Nephron progenitor cell (in vitro differentiated cells): ENCODE measurements at regions not wholly inside any gene's neighbourhood (a gene's known extent, or its start where the extent isn't known, plus 50 kb on each side); places are given as distances from the start of the nearest gene placed in this dataset.

Experiments used
- DNase-seq: peaks from one replicate; pipeline ENCODE4 v3.0.0; 2021
- H3K27ac Mint-ChIP-seq: 2 replicates; pipeline ENCODE4 v1.8.0; 2021; ENCODE audit warnings: mild to moderate bottlenecking, moderate library complexity, mixed read lengths
- H3K27me3 Mint-ChIP-seq: 2 replicates; pipeline ENCODE4 v1.8.0; 2021; ENCODE audit warnings: mild to moderate bottlenecking, low read depth, mixed read lengths; ENCODE audit not compliant: poor library complexity
- H3K36me3 Mint-ChIP-seq: 2 replicates; pipeline ENCODE4 v1.8.0; 2021; ENCODE audit warnings: low read depth, mixed read lengths
- H3K4me1 Mint-ChIP-seq: 2 replicates; pipeline ENCODE4 v1.8.0; 2021; ENCODE audit warnings: mixed read lengths
- H3K4me3 Mint-ChIP-seq: 2 replicates; pipeline ENCODE4 v1.8.0; 2021; ENCODE audit warnings: mild to moderate bottlenecking, moderate library complexity, mixed read lengths
- H3K9me3 Mint-ChIP-seq: 2 replicates; pipeline ENCODE4 v1.8.0; 2021; ENCODE audit warnings: mild to moderate bottlenecking, moderate library complexity, mixed read lengths
- TF ChIP-seq, protein P1 (sequence below): fragments of 200-600 bp; sonication (generic); IDR thresholded peaks from 2 replicates; pipeline ENCODE4 v1.5.0; 2021; ENCODE audit warnings: antibody characterized with exemption

DNA sequence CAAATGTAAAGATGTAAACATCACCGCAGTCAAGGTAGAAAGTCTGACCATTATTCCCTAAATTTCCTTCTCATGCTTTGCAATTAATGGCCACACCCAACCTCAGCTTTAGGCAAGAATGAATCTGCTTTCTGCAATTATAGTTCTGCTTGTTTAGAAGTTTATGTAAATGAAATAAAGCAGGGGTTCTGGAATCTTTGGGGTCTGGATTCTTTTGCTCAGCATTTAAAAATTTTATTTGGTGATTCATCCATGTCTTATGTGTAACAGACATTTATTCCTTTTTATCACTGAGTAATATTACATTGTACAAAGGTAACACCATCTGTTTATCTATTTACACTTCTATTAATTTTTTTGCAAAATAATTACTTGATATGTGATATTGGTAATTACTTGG lies 613.6 kb downstream of the UTRN start:
- DNase-seq = no peak
- no peak overlapping the region for H3K27ac Mint-ChIP-seq
- H3K27me3 Mint-ChIP-seq = no peaks in the 10 kb centered on the region
- no peaks in the 10 kb centered on the region for H3K36me3 Mint-ChIP-seq
- peaks cover 23% of the 10 kb centered on the region for H3K4me1 Mint-ChIP-seq
- peaks cover 29% of the 10 kb centered on the region for H3K9me3 Mint-ChIP-seq
- H3K4me3 Mint-ChIP-seq = no peak overlapping the region
- TF ChIP-seq, protein P1, sequence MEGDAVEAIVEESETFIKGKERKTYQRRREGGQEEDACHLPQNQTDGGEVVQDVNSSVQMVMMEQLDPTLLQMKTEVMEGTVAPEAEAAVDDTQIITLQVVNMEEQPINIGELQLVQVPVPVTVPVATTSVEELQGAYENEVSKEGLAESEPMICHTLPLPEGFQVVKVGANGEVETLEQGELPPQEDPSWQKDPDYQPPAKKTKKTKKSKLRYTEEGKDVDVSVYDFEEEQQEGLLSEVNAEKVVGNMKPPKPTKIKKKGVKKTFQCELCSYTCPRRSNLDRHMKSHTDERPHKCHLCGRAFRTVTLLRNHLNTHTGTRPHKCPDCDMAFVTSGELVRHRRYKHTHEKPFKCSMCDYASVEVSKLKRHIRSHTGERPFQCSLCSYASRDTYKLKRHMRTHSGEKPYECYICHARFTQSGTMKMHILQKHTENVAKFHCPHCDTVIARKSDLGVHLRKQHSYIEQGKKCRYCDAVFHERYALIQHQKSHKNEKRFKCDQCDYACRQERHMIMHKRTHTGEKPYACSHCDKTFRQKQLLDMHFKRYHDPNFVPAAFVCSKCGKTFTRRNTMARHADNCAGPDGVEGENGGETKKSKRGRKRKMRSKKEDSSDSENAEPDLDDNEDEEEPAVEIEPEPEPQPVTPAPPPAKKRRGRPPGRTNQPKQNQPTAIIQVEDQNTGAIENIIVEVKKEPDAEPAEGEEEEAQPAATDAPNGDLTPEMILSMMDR = no peak

DNA sequence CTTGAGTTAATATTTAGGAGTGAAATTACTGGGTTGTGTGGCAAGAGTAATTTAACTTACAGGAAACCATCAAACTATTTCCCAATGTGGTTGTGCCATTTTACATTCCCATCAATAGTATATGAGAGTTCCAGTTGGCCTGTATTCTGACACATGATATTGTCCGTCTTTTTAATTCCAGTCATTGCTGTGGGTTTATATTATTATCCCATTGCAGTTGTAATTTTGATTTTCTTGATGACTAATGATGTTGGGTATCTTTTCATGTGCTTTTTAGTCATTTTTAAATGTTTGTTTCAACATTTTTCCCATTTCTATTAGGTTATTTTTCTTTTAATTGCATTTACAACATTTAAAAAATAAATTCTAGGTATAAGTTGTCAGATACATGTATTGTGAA lies 614.0 kb downstream of the UTRN start:
- no peak overlapping the region for H3K27ac Mint-ChIP-seq

DNA sequence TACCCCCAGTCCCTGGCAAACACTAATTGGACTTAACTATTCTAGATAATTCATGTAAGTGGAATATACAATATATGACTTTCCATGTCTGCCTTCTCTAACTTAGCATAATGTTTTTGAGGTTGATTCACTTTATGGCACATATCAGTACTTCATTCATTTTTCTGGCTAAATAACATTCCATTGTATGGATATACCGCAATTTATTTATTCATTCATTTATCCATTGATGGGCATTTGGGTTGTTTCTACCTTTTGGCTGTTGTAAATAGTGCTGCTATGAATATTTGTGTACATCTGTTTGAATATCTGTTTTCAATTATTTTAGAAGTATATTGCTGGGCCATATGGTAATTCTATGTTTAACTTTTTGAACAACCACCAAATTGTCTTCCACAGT lies 616.3 kb downstream of the UTRN start:
- no peak overlapping the region for H3K4me3 Mint-ChIP-seq
- H3K27me3 Mint-ChIP-seq = no peaks in the 10 kb centered on the region

More for the DNA sequence above, 614.0 kb downstream of the UTRN start:
- DNase-seq = no peak
- H3K9me3 Mint-ChIP-seq = peaks cover 29% of the 10 kb centered on the region
- peaks cover 23% of the 10 kb centered on the region for H3K4me1 Mint-ChIP-seq
- no peaks in the 10 kb centered on the region for H3K27me3 Mint-ChIP-seq
- no peaks in the 10 kb centered on the region for H3K36me3 Mint-ChIP-seq
- TF ChIP-seq, protein P1 = no peak
- no peak overlapping the region for H3K4me3 Mint-ChIP-seq

DNA sequence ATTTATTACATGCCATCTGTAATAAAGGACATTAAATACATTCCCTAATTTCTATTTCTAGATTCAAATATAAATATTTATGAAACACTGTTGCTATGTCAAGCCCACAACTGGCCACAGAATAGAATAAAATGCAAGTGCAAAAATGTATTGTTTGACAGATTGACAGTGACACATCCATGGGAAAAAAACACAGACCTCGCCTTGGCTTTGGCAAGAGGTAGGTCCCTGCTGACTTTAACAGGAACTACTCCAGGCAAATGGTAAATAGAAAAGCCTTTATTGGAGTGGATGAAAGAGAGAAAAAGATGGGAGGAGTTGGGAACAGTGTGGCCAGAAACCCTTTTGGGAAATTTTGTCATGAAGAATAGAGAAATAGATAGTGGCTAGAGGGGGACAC lies 622.9 kb downstream of the UTRN start:
- H3K4me3 Mint-ChIP-seq = no peak overlapping the region
- no peak for DNase-seq
- H3K4me1 Mint-ChIP-seq = no peaks in the 10 kb centered on the region
- H3K36me3 Mint-ChIP-seq = no peaks in the 10 kb centered on the region
- H3K27me3 Mint-ChIP-seq = no peaks in the 10 kb centered on the region
- H3K27ac Mint-ChIP-seq = no peak overlapping the region
- H3K9me3 Mint-ChIP-seq = peaks cover 2% of the 10 kb centered on the region
- TF ChIP-seq, protein P1 = no peak

More for the DNA sequence above, 616.3 kb downstream of the UTRN start:
- no peaks in the 10 kb centered on the region for H3K36me3 Mint-ChIP-seq
- no peak overlapping the region for H3K27ac Mint-ChIP-seq
- H3K9me3 Mint-ChIP-seq = peaks cover 29% of the 10 kb centered on the region
- H3K4me1 Mint-ChIP-seq = peaks cover 8% of the 10 kb centered on the region
- no peak for DNase-seq
- TF ChIP-seq, protein P1 = no peak

DNA sequence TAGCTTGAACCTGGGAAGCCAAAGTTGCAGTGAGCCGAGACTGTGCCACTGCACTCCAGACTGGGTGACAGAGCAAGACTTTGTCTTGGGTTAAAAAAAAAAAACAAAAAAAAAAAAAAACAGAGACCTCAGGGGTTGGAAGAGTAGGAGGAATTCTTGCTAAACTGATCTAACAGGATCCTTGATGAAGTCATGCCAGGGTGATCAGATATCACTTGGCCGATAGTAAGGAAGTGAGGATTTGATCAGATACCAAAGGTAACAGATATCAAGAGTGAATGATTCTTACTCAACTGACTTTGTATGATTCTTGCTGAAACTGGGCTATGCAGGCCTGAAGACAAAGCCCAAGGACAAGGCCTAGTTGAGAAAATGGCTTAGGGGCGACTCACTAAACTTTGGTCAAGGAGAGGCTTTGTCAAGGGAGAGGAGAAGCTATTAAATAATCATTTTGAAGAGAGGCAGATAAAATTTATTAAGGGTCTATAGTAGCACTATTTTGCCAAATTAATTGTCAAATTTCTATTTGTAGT lies 624.7 kb downstream of the UTRN start:
- DNase-seq = no peak
- peak overlapping the region; percentile 24 for H3K27ac Mint-ChIP-seq
- H3K27me3 Mint-ChIP-seq = no peaks in the 10 kb centered on the region
- TF ChIP-seq, protein P1 = no peak
- no peaks in the 10 kb centered on the region for H3K36me3 Mint-ChIP-seq
- no peaks in the 10 kb centered on the region for H3K9me3 Mint-ChIP-seq
- no peaks in the 10 kb centered on the region for H3K4me1 Mint-ChIP-seq
- no peak overlapping the region for H3K4me3 Mint-ChIP-seq

DNA sequence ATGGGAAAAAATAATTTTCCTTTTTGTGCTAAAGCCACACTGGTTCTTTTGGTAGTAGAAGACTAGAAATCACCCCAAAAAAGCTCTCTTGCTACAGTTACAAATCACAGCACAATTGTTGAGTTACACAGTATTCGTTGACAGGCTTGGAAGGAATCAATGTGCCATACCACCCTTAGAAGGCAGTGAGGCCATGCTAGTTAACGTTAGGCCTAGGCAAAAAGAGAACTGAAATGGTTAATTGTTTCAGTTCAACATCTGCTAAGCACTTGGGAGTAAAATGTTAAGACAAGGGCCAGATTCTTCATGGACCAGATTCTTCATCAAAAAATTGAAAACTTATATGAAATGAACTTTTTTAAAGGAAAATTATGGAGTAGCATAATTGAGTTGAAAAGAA lies 626.2 kb downstream of the UTRN start:
- Mint-ChIP-seq H3K27ac (no peak overlapping the region), H3K9me3 (no peaks in the 10 kb centered on the region), H3K4me3 (no peak overlapping the region), H3K4me1 (no peaks in the 10 kb centered on the region), H3K36me3 (no peaks in the 10 kb centered on the region), H3K27me3 (no peaks in the 10 kb centered on the region)
- TF ChIP-seq, protein P1 = no peak
- DNase-seq = no peak
